ENCODE measurements at regions not wholly inside any gene's neighbourhood (a gene's known extent, or its start where the extent isn't known, plus 50 kb on each side); places are given as distances from the start of the nearest gene placed in this dataset.
"Not testable (repeated sequence)": the region's sequence is repeated elsewhere in the genome, so short reads cannot be mapped to it uniquely, and the experiment has no call there.

- H3K4me3 ChIP-seq (ENCODE audit: control insufficient read depth, low read depth, low read length) = no peak overlapping the region
- no peak for TF ChIP-seq CTCF (conservative IDR thresholded peaks at IDR 0.05; ENCODE audit: control insufficient read depth, insufficient read depth, low read depth, low read length)
- DNase-seq (ENCODE audit: low read depth) = peak; percentile 16
Measured at GRCh38 chr7:118372530-118372929, 148.0 kb downstream of the ANKRD7 start.

GRCh38 chr7:118389629-118390028 is 165.1 kb downstream of the ANKRD7 start:
- no peak for TF ChIP-seq CTCF (conservative IDR thresholded peaks at IDR 0.05; ENCODE audit: control insufficient read depth, insufficient read depth, low read depth, low read length)
- H3K4me3 ChIP-seq (ENCODE audit: control insufficient read depth, low read depth, low read length) = no peak overlapping the region
- DNase-seq (ENCODE audit: low read depth) = no peak

- DNase-seq (ENCODE audit: low read depth) = no peak
- no peak for TF ChIP-seq CTCF (conservative IDR thresholded peaks at IDR 0.05; ENCODE audit: control insufficient read depth, insufficient read depth, low read depth, low read length)
- no peak overlapping the region for H3K4me3 ChIP-seq (ENCODE audit: control insufficient read depth, low read depth, low read length)
Measured at GRCh38 chr7:118404211-118404610, 179.7 kb downstream of the ANKRD7 start.

GRCh38 chr7:118418433-118418832 is 193.9 kb downstream of the ANKRD7 start:
- no peak for DNase-seq (ENCODE audit: low read depth)
- no peak overlapping the region for H3K4me3 ChIP-seq (ENCODE audit: control insufficient read depth, low read depth, low read length)
- no peak for TF ChIP-seq CTCF (conservative IDR thresholded peaks at IDR 0.05; ENCODE audit: control insufficient read depth, insufficient read depth, low read depth, low read length)

- no peak overlapping the region for H3K4me3 ChIP-seq (ENCODE audit: control insufficient read depth, low read depth, low read length)
- no peak for TF ChIP-seq CTCF (conservative IDR thresholded peaks at IDR 0.05; ENCODE audit: control insufficient read depth, insufficient read depth, low read depth, low read length)
- no peak for DNase-seq (ENCODE audit: low read depth)
Measured at GRCh38 chr7:118420888-118421287, 196.4 kb downstream of the ANKRD7 start.

- DNase-seq (ENCODE audit: low read depth) = no peak
- no peak overlapping the region for H3K4me3 ChIP-seq (ENCODE audit: control insufficient read depth, low read depth, low read length)
- TF ChIP-seq CTCF (conservative IDR thresholded peaks at IDR 0.05; ENCODE audit: control insufficient read depth, insufficient read depth, low read depth, low read length) = no peak
Measured at GRCh38 chr7:118429141-118429540, 204.6 kb downstream of the ANKRD7 start.

- no peak for TF ChIP-seq CTCF (conservative IDR thresholded peaks at IDR 0.05; ENCODE audit: control insufficient read depth, insufficient read depth, low read depth, low read length)
- no peak overlapping the region for H3K4me3 ChIP-seq (ENCODE audit: control insufficient read depth, low read depth, low read length)
- DNase-seq (ENCODE audit: low read depth) = no peak
Measured at GRCh38 chr7:118436663-118437062, 212.2 kb downstream of the ANKRD7 start.

- H3K4me3 ChIP-seq (ENCODE audit: control insufficient read depth, low read depth, low read length); DNase-seq (ENCODE audit: low read depth): not testable (repeated sequence)
Measured at GRCh38 chr7:118449030-118449429, 224.5 kb downstream of the ANKRD7 start.

All from fibroblast of mammary gland (primary cell).